Ishikawa (cell line): ENCODE measurements at regions not wholly inside any gene's neighbourhood (a gene's known extent, or its start where the extent isn't known, plus 50 kb on each side); places are given as distances from the start of the nearest gene placed in this dataset.

Experiments used
- CEBPB ChIP-seq: IDR thresholded peaks from 2 replicates; pipeline ENCODE4 v1.6.1; 2012
- CREB1 ChIP-seq: IDR thresholded peaks from 2 replicates; pipeline ENCODE4 v1.6.1; 2012; ENCODE audit warnings: low read depth
- EGR1 ChIP-seq: IDR thresholded peaks from 2 replicates; pipeline ENCODE4 v1.6.1; 2012
- EP300 ChIP-seq: IDR thresholded peaks from 2 replicates; pipeline ENCODE4 v1.6.1; 2012; ENCODE audit warnings: borderline replicate concordance
- FOXM1 ChIP-seq: IDR thresholded peaks from 2 replicates; pipeline ENCODE4 v1.6.1; 2012; ENCODE audit warnings: low read depth, borderline replicate concordance
- MAX ChIP-seq: IDR thresholded peaks from 2 replicates; pipeline ENCODE4 v1.6.1; 2012
- NFIC ChIP-seq: IDR thresholded peaks from 2 replicates; pipeline ENCODE4 v1.6.1; 2012
- RAD21 ChIP-seq: IDR thresholded peaks from 2 replicates; pipeline ENCODE4 v1.6.1; 2012; ENCODE audit warnings: low read depth
- TAF1 ChIP-seq: IDR thresholded peaks from 2 replicates; pipeline ENCODE4 v1.6.1; 2012; ENCODE audit warnings: low read depth, mild to moderate bottlenecking
- TCF12 ChIP-seq: IDR thresholded peaks from 2 replicates; pipeline ENCODE4 v1.6.1; 2012; ENCODE audit warnings: low read depth
- TEAD4 ChIP-seq: IDR thresholded peaks from 2 replicates; pipeline ENCODE4 v1.6.1; 2012
- USF1 ChIP-seq: IDR thresholded peaks from 2 replicates; pipeline ENCODE4 v1.6.1; 2012
- YY1 ChIP-seq: IDR thresholded peaks from 2 replicates; pipeline ENCODE4 v1.6.1; 2012; ENCODE audit warnings: low read depth
- ZBTB7A ChIP-seq: IDR thresholded peaks from 2 replicates; pipeline ENCODE4 v1.6.1; 2012; ENCODE audit warnings: low read depth
- TF ChIP-seq, protein P1 (sequence below): IDR thresholded peaks from 2 replicates; pipeline ENCODE4 v1.6.1; 2012; ENCODE audit warnings: low read depth, mild to moderate bottlenecking

DNA sequence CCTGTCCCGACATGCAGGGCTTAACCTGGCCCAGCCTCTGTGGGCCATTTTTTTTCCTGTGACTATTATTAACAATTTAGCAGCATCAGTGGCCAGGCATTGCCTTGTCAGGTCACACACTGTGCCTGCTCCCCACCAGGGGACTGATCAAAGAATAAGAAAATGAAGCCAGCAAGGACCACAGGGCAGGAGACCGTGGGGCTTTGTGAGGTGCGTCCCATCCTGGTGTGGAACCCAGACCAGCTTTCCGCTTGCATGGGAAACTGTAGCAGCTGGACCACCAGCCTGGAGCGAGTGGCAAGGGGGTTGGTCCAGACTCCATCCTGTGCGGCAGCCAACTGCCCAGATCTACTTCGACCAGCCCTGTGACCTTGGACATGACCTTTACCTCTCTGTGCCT is 218.3 kb downstream of the ANKRD60 start:
- TF ChIP-seq CREB1 (no peak), USF1 (no peak), YY1 (no peak), EP300 (no peak), FOXM1 (no peak), TCF12 (no peak), ZBTB7A (no peak)
- TF ChIP-seq, protein P1, sequence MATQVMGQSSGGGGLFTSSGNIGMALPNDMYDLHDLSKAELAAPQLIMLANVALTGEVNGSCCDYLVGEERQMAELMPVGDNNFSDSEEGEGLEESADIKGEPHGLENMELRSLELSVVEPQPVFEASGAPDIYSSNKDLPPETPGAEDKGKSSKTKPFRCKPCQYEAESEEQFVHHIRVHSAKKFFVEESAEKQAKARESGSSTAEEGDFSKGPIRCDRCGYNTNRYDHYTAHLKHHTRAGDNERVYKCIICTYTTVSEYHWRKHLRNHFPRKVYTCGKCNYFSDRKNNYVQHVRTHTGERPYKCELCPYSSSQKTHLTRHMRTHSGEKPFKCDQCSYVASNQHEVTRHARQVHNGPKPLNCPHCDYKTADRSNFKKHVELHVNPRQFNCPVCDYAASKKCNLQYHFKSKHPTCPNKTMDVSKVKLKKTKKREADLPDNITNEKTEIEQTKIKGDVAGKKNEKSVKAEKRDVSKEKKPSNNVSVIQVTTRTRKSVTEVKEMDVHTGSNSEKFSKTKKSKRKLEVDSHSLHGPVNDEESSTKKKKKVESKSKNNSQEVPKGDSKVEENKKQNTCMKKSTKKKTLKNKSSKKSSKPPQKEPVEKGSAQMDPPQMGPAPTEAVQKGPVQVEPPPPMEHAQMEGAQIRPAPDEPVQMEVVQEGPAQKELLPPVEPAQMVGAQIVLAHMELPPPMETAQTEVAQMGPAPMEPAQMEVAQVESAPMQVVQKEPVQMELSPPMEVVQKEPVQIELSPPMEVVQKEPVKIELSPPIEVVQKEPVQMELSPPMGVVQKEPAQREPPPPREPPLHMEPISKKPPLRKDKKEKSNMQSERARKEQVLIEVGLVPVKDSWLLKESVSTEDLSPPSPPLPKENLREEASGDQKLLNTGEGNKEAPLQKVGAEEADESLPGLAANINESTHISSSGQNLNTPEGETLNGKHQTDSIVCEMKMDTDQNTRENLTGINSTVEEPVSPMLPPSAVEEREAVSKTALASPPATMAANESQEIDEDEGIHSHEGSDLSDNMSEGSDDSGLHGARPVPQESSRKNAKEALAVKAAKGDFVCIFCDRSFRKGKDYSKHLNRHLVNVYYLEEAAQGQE: no peak

DNA sequence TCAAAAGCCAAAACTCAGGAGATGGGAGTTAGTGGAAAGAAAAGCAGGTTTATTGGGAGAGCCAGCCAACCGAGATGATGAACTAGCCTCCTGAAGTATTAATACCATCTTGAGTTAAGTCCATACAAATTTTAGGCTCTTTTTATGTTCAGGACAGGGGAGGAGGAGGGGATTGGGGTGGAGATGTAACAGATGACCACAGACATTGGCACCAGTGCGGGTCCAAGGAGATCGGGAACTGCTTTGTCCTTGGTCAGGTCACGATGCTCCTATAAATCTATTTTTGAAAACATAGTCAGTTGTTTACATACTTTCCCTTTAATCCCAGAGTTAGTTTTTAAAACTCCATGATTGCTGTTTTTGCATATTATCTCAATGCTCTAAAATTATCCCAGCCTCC is 219.6 kb downstream of the ANKRD60 start:
- TF ChIP-seq TEAD4: no peak
- no peak for TF ChIP-seq USF1

DNA sequence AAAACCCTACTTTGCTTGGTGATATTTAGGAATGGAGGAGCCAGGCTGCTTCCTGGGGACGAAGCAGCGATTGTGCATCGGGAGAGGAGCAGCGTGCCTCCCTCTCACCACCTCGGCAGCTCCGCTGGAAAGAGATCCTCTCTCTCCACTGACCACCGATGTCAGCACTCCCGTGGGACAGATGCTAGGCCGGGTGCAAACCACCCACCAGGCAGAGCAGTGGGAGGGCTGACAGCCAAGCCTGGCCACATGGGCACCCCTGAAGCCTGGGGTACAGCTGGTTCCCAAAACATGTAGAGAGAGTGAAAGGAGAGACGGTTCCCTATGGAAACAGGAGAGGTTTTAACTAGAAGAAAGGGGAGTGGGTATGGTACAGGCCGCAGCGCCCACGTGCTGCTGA is 220.0 kb downstream of the ANKRD60 start:
- TF ChIP-seq TCF12 (no peak), USF1 (no peak), TEAD4 (no peak), MAX (no peak), YY1 (no peak), EP300 (no peak), CREB1 (no peak), FOXM1 (no peak), NFIC (no peak), RAD21 (no peak), TAF1 (no peak), ZBTB7A (no peak), CEBPB (no peak)

GRCh38 chr20:58007947-58008346 is 220.5 kb downstream of the ANKRD60 start:
- TF ChIP-seq CREB1: no peak
- no peak for TF ChIP-seq TAF1
- TF ChIP-seq, protein P1: no peak
- TF ChIP-seq CEBPB: no peak
- no peak for TF ChIP-seq TCF12
- no peak for TF ChIP-seq EP300
- no peak for TF ChIP-seq TEAD4
- no peak for TF ChIP-seq YY1
- TF ChIP-seq ZBTB7A: no peak
- TF ChIP-seq EGR1: no peak
- TF ChIP-seq MAX: no peak
- no peak for TF ChIP-seq RAD21
- TF ChIP-seq FOXM1: no peak
- no peak for TF ChIP-seq NFIC
- TF ChIP-seq USF1: no peak

- no peak for TF ChIP-seq EGR1
Measured at GRCh38 chr20:58006346-58007316, 221.8 kb downstream of the ANKRD60 start.
